B cell (primary cell): ENCODE measurements at regions not wholly inside any gene's neighbourhood (a gene's known extent, or its start where the extent isn't known, plus 50 kb on each side); places are given as distances from the start of the nearest gene placed in this dataset.
"Not testable (repeated sequence)": the region's sequence is repeated elsewhere in the genome, so short reads cannot be mapped to it uniquely, and the experiment has no call there.

ENCODE experiments used
- ATAC-seq: fragments of 200-7000 bp; cut with Tn5 transposase; one replicate; pipeline ENCODE4 v1.10.0; 2021; ENCODE audit warnings: low read depth, mild to moderate bottlenecking, moderate number of reproducible peaks, moderate library complexity
- CTCF ChIA-PET: fragments of 350-600 bp; sonication (Branson Sonifier 250); formaldehyde crosslinking; loops from one replicate; lab custom pipeline; 2021; ENCODE audit warnings: antibody characterized with exemption, inconsistent platforms; lab: Charles Lee
- POLR2A ChIA-PET: fragments of 350-600 bp; sonication (Branson Sonifier 250); formaldehyde crosslinking; loops from one replicate; lab custom pipeline; 2021; ENCODE audit warnings: antibody characterized with exemption; lab: Charles Lee
- DNase-seq: peaks from one replicate; pipeline ENCODE4 v3.0.0; 2013
- H2AFZ ChIP-seq: 2 replicates; pipeline ENCODE4 v1.6.1; 2012; ENCODE audit warnings: mild to moderate bottlenecking, low read depth, low read length; ENCODE audit not compliant: insufficient read depth, poor library complexity, severe bottlenecking
- H3K27ac ChIP-seq, 2 donors: 1 replicate in 1 of 2; 2 replicates in 1 of 2; pipeline ENCODE4 v1.5.1; 2012 to 2013; ENCODE audit warnings: low read length in 2 of 2, mild to moderate bottlenecking in 2 of 2, moderate library complexity in 1 of 2
- H3K27me3 ChIP-seq, 4 experiments: fragments of 200-600 bp in 1 of 4; sonication (generic) in 1 of 4; replicated peaks in 1 of 4; 1 replicate in 2 of 4; 2 replicates in 2 of 4; pipeline versions ENCODE4 v1.6.1 to v1.7.0; 2013 to 2016; ENCODE audit warnings: low read length in 3 of 4, mild to moderate bottlenecking in 2 of 4, mixed read lengths in 1 of 4, moderate library complexity in 1 of 4; ENCODE audit not compliant: insufficient read depth in 4 of 4, control insufficient read depth in 3 of 4; ENCODE audit errors: control extremely low read depth in 1 of 4
- H3K36me3 ChIP-seq, 2 experiments: replicated peaks in 1 of 2; 1 replicate in 1 of 2; 2 replicates in 1 of 2; pipeline versions ENCODE4 v1.6.1 to v1.7.1; 2013; ENCODE audit warnings: low read length in 1 of 2; ENCODE audit not compliant: insufficient read depth in 2 of 2, control insufficient read depth in 1 of 2; ENCODE audit errors: control extremely low read depth in 1 of 2, extremely low read depth in 1 of 2
- H3K4me1 ChIP-seq, 2 donors: fragments of 200-600 bp in 1 of 2; sonication (generic) in 1 of 2; 1 replicate in 1 of 2; 2 replicates in 1 of 2; pipeline versions ENCODE4 v1.5.1 to v1.6.1; 2013 to 2017; ENCODE audit warnings: low read length in 2 of 2; ENCODE audit not compliant: control insufficient read depth in 2 of 2, insufficient read depth in 2 of 2
- H3K4me2 ChIP-seq: replicated peaks from 2 replicates; pipeline ENCODE3; 2012; ENCODE audit warnings: mild to moderate bottlenecking, low read depth, low read length; ENCODE audit not compliant: poor library complexity, severe bottlenecking
- H3K4me3 ChIP-seq, 5 experiments: fragments of 200-600 bp in 1 of 5; sonication (generic) in 1 of 5; 1 replicate in 3 of 5; 2 replicates in 2 of 5; pipeline versions ENCODE4 v1.5.1 to v1.7.0; 2011 to 2016; ENCODE audit warnings: low read length in 4 of 5, mild to moderate bottlenecking in 4 of 5, low read depth in 2 of 5, control low read depth in 1 of 5, moderate library complexity in 1 of 5; ENCODE audit not compliant: insufficient read depth in 1 of 5; ENCODE audit errors: control extremely low read depth in 1 of 5, extremely low read depth in 1 of 5
- H3K79me2 ChIP-seq: fragments of 200-600 bp; sonication (generic); one replicate; pipeline ENCODE4 v1.6.0; 2016; ENCODE audit warnings: low read length; ENCODE audit not compliant: control insufficient read depth, insufficient read depth
- H3K9ac ChIP-seq: fragments of 200-600 bp; sonication (generic); 2 replicates; pipeline ENCODE4 v1.6.1; 2017; ENCODE audit warnings: mild to moderate bottlenecking, low read length, moderate library complexity
- H3K9me3 ChIP-seq, 3 donors: one replicate each; pipeline versions ENCODE4 v1.6.1 to v1.7.1; 2013; ENCODE audit warnings: low read length in 2 of 3; ENCODE audit not compliant: control insufficient read depth in 2 of 3, insufficient read depth in 1 of 3; ENCODE audit errors: control extremely low read depth in 1 of 3
- H4K20me1 ChIP-seq: 2 replicates; pipeline ENCODE4 v1.6.0; 2012; ENCODE audit warnings: mild to moderate bottlenecking, low read length; ENCODE audit not compliant: insufficient read depth, control insufficient read depth, poor library complexity, severe bottlenecking
- H3K27ac Mint-ChIP-seq: one replicate; pipeline ENCODE4 v1.8.0; 2021; ENCODE audit warnings: mixed read lengths
- H3K27me3 Mint-ChIP-seq: one replicate; pipeline ENCODE4 v1.8.0; 2021; ENCODE audit warnings: mixed read lengths
- H3K4me1 Mint-ChIP-seq: one replicate; pipeline ENCODE4 v1.8.0; 2021; ENCODE audit warnings: mixed read lengths
- H3K4me3 Mint-ChIP-seq: one replicate; pipeline ENCODE4 v1.8.0; 2021; ENCODE audit warnings: mixed read lengths
- H3K9me3 Mint-ChIP-seq: one replicate; pipeline ENCODE4 v1.8.0; 2022; ENCODE audit warnings: mixed read lengths; ENCODE audit not compliant: insufficient read depth
- CTCF ChIP-seq: fragments of 200-600 bp; IDR thresholded peaks from one replicate; pipeline ENCODE4 v1.8.0; 2022; ENCODE audit warnings: antibody characterized with exemption, mild to moderate bottlenecking
- EZH2 ChIP-seq: IDR thresholded peaks from 2 replicates; pipeline ENCODE4 v1.6.1; 2012; ENCODE audit warnings: borderline replicate concordance, low read depth, mild to moderate bottlenecking, moderate library complexity, low read length; ENCODE audit not compliant: insufficient read depth, poor library complexity, severe bottlenecking
- WGBS: methylation state at CpG from one replicate; pipeline ENCODE4 v1.1.5; 2013; ENCODE audit warnings: missing lambda C conversion rate; ENCODE audit not compliant: insufficient coverage; 5-methylcytosine and 5-hydroxymethylcytosine counted together
- intact Hi-C: fragments of 100-400 bp; cut with micrococcal nuclease; formaldehyde crosslinking; loops from one replicate; pipeline ENCODE4 v1.10.0; 2022

GRCh38 chr1:181324797-181325616 is 158.3 kb upstream of the CACNA1E start:
- Histone ChIP-seq H3K27ac (no peak overlapping the region), H3K27me3 (peaks cover 0 to 20% (median 6%) of the 10 kb centered on the region in 4 experiments), H3K4me1 (no peaks in the 10 kb centered on the region), H4K20me1 (no peaks in the 10 kb centered on the region), H3K36me3 (no peaks in the 10 kb centered on the region), H3K79me2 (no peaks in the 10 kb centered on the region), H3K4me3 (no peak overlapping the region), H3K9me3 (no peaks in the 10 kb centered on the region), H3K4me2 (no peak overlapping the region), H2AFZ (no peak overlapping the region), H3K9ac (no peak overlapping the region)
- WGBS, result 61% methylated on average over 5 of the region's 11 CpGs
- intact Hi-C loops, result no loop called here
- ChIA-PET CTCF (no interaction called here), POLR2A (no interaction called here)
- Mint-ChIP-seq H3K9me3 (peaks cover 2% of the 10 kb centered on the region), H3K4me3 (no peak overlapping the region), H3K27me3 (peaks cover 34% of the 10 kb centered on the region), H3K4me1 (no peaks in the 10 kb centered on the region), H3K27ac (no peak overlapping the region)
- no peak for TF ChIP-seq EZH2
- no peak for TF ChIP-seq CTCF
- DNase-seq, result no peak
- no peak for ATAC-seq

DNA sequence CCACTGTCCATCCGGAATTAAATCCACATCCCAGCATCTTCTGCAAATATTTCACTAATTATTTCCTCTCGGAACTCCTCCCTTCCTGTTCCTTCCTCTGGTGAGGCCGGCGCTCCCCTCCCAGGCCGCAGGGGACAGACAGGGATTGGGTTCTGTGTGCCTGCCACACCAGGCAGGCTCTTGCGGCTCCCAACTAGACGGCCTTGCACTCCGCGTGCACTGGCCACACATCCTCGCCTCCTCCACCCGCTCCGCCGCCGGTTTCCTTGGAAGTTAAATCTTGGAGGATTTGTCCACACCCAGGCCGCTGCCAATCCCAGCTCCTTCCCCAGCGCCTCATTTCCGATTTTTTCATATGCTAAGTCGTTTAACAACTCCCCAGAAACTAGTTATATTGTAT is 157.6 kb upstream of the CACNA1E start:
- H3K9me3 Mint-ChIP-seq, H3K4me3 ChIP-seq, H3K4me1 Mint-ChIP-seq, ATAC-seq, DNase-seq, intact Hi-C loops, CTCF ChIA-PET, H3K36me3 ChIP-seq, POLR2A ChIA-PET, H3K4me3 Mint-ChIP-seq, H3K27ac Mint-ChIP-seq, H3K9me3 ChIP-seq, H3K27ac ChIP-seq, H3K9ac ChIP-seq, H2AFZ ChIP-seq, H3K79me2 ChIP-seq, H3K4me2 ChIP-seq, H4K20me1 ChIP-seq, H3K4me1 ChIP-seq: not testable (repeated sequence)
- 81% methylated on average over 12 of the region's 18 CpGs for WGBS
- peaks cover 33% of the 10 kb centered on the region for H3K27me3 Mint-ChIP-seq
- H3K27me3 ChIP-seq, result peaks cover 0 to 15% (median under 1%) of the 10 kb centered on the region in 4 experiments
